Osteoblast (primary cell): ENCODE measurements at regions not wholly inside any gene's neighbourhood (a gene's known extent, or its start where the extent isn't known, plus 50 kb on each side); places are given as distances from the start of the nearest gene placed in this dataset.

Source experiments
- DNase-seq: peaks from one replicate; pipeline ENCODE4 v3.0.0; 2011; ENCODE audit warnings: low spot score, mixed read lengths; ENCODE audit not compliant: insufficient read length; ENCODE audit errors: missing footprints
- H2AFZ ChIP-seq: 2 replicates; pipeline ENCODE4 v1.6.0; 2011; ENCODE audit warnings: mild to moderate bottlenecking, low read length
- H3K27ac ChIP-seq: 2 replicates; pipeline ENCODE4 v1.5.1; 2011; ENCODE audit warnings: mild to moderate bottlenecking, low read depth, low read length, moderate library complexity
- H3K27me3 ChIP-seq: 2 replicates; pipeline ENCODE4 v1.6.0; 2012; ENCODE audit warnings: mild to moderate bottlenecking, control low read depth, inconsistent platforms, low read length, moderate library complexity; ENCODE audit not compliant: insufficient read depth
- H3K36me3 ChIP-seq: 2 replicates; pipeline ENCODE4 v1.5.1; 2011; ENCODE audit warnings: mild to moderate bottlenecking, low read length, control low read depth, moderate library complexity; ENCODE audit not compliant: insufficient read depth
- H3K4me1 ChIP-seq: 2 replicates; pipeline ENCODE4 v1.5.1; 2011; ENCODE audit warnings: mild to moderate bottlenecking, low read length, control low read depth, moderate library complexity; ENCODE audit not compliant: insufficient read depth
- H3K4me2 ChIP-seq: 2 replicates; pipeline ENCODE4 v1.6.0; 2011; ENCODE audit warnings: mild to moderate bottlenecking, low read length; ENCODE audit not compliant: insufficient read depth
- H3K4me3 ChIP-seq: fragments of 200-600 bp; sonication (generic); 3 replicates; pipeline ENCODE4 v1.5.1; 2012; ENCODE audit warnings: mild to moderate bottlenecking, low read length, inconsistent platforms; ENCODE audit not compliant: insufficient read depth
- H3K79me2 ChIP-seq: 2 replicates; pipeline ENCODE4 v1.6.0; 2012; ENCODE audit warnings: mild to moderate bottlenecking, low read length, control low read depth, inconsistent platforms; ENCODE audit not compliant: insufficient read depth
- H3K9me3 ChIP-seq: 2 replicates; pipeline ENCODE4 v1.5.1; 2011; ENCODE audit warnings: low read depth, low read length, control low read depth
- H4K20me1 ChIP-seq: 2 replicates; pipeline ENCODE4 v1.6.0; 2012; ENCODE audit warnings: mild to moderate bottlenecking, low read length, control low read depth; ENCODE audit not compliant: insufficient read depth
- CTCF ChIP-seq: IDR thresholded peaks from 2 replicates; pipeline ENCODE4 v1.5.1; 2011; ENCODE audit warnings: mild to moderate bottlenecking, low read depth, low read length, moderate library complexity; ENCODE audit errors: extremely low read depth

GRCh38 chr1:112234710-112235109 lies 161.3 kb upstream of the CTTNBP2NL start:
- H3K27ac ChIP-seq: no peak overlapping the region
- TF ChIP-seq CTCF: no peak
- H3K4me3 ChIP-seq: no peak overlapping the region
- DNase-seq: no peak
- no peaks in the 10 kb centered on the region for H3K36me3 ChIP-seq
- no peak overlapping the region for H3K4me2 ChIP-seq
- H3K79me2 ChIP-seq: no peaks in the 10 kb centered on the region
- H2AFZ ChIP-seq: no peak overlapping the region
- H3K27me3 ChIP-seq: peaks cover 3% of the 10 kb centered on the region
- no peaks in the 10 kb centered on the region for H3K9me3 ChIP-seq
- no peaks in the 10 kb centered on the region for H4K20me1 ChIP-seq
- peaks cover 2% of the 10 kb centered on the region for H3K4me1 ChIP-seq

GRCh38 chr1:112237983-112238545 lies 157.9 kb upstream of the CTTNBP2NL start:
- peaks cover 2% of the 10 kb centered on the region for H3K4me1 ChIP-seq
- no peaks in the 10 kb centered on the region for H3K36me3 ChIP-seq
- no peak for DNase-seq
- no peak overlapping the region for H3K27ac ChIP-seq
- no peaks in the 10 kb centered on the region for H3K27me3 ChIP-seq
- H3K4me3 ChIP-seq: no peak overlapping the region
- no peaks in the 10 kb centered on the region for H3K79me2 ChIP-seq
- no peaks in the 10 kb centered on the region for H4K20me1 ChIP-seq
- H3K9me3 ChIP-seq: no peaks in the 10 kb centered on the region
- no peak for TF ChIP-seq CTCF
- H3K4me2 ChIP-seq: no peak overlapping the region
- no peak overlapping the region for H2AFZ ChIP-seq

GRCh38 chr1:112239683-112240330 lies 156.2 kb upstream of the CTTNBP2NL start:
- Histone ChIP-seq H3K27me3 (no peaks in the 10 kb centered on the region), H3K4me3 (no peak overlapping the region), H4K20me1 (no peaks in the 10 kb centered on the region), H3K4me1 (peaks cover 2% of the 10 kb centered on the region), H2AFZ (no peak overlapping the region), H3K27ac (no peak overlapping the region), H3K4me2 (no peak overlapping the region), H3K9me3 (no peaks in the 10 kb centered on the region), H3K79me2 (no peaks in the 10 kb centered on the region), H3K36me3 (no peaks in the 10 kb centered on the region)
- no peak for DNase-seq
- no peak for TF ChIP-seq CTCF

DNA sequence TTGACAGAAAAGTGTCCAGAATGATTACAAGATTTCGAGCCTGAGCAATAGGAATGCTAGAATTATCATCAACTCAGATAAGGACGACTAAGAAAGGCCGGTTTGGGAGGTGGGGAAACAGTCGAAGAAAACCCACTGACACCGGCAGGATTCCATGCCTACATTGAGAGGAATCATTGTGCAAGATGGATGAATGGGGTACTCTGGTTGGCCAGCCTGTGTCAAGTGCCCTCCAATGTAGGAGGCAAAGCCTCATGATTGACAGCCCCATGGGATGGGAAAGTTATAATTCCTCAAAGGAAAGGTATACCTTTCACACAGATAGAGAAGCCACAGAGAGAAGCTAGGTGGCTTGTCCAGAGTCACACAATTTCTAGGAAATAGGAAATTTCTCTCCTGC lies 153.5 kb upstream of the CTTNBP2NL start:
- H3K36me3 ChIP-seq: no peaks in the 10 kb centered on the region
- DNase-seq: no peak
- H2AFZ ChIP-seq: no peak overlapping the region
- no peak for TF ChIP-seq CTCF
- no peak overlapping the region for H3K4me3 ChIP-seq
- no peaks in the 10 kb centered on the region for H3K27me3 ChIP-seq
- no peaks in the 10 kb centered on the region for H3K9me3 ChIP-seq
- peaks cover 2% of the 10 kb centered on the region for H3K4me1 ChIP-seq
- no peak overlapping the region for H3K27ac ChIP-seq
- no peaks in the 10 kb centered on the region for H3K79me2 ChIP-seq
- H3K4me2 ChIP-seq: no peak overlapping the region
- no peaks in the 10 kb centered on the region for H4K20me1 ChIP-seq
